Glutamatergic neuron (in vitro differentiated cells): ENCODE measurements at regions not wholly inside any gene's neighbourhood (a gene's known extent, or its start where the extent isn't known, plus 50 kb on each side); places are given as distances from the start of the nearest gene placed in this dataset.

ENCODE experiments used
- DNase-seq: peaks from one replicate; pipeline ENCODE4 v3.0.0; 2022
- H3K27ac Mint-ChIP-seq: one replicate; pipeline ENCODE4 v1.8.0; 2020; ENCODE audit warnings: mild to moderate bottlenecking, mixed read lengths, inconsistent platforms; ENCODE audit not compliant: unreplicated experiment
- H3K27me3 Mint-ChIP-seq: one replicate; pipeline ENCODE4 v1.8.0; 2020; ENCODE audit warnings: mild to moderate bottlenecking, moderate library complexity, mixed read lengths, inconsistent platforms; ENCODE audit not compliant: unreplicated experiment
- H3K36me3 Mint-ChIP-seq: one replicate; pipeline ENCODE4 v1.8.0; 2020; ENCODE audit warnings: mild to moderate bottlenecking, mixed read lengths, inconsistent platforms; ENCODE audit not compliant: unreplicated experiment
- H3K4me1 Mint-ChIP-seq: one replicate; pipeline ENCODE4 v1.8.0; 2020; ENCODE audit warnings: mild to moderate bottlenecking, low read depth, mixed read lengths, inconsistent platforms; ENCODE audit not compliant: unreplicated experiment
- H3K4me3 Mint-ChIP-seq: one replicate; pipeline ENCODE4 v1.8.0; 2020; ENCODE audit warnings: mild to moderate bottlenecking, mixed read lengths, inconsistent platforms; ENCODE audit not compliant: unreplicated experiment
- H3K9me3 Mint-ChIP-seq: one replicate; pipeline ENCODE4 v1.8.0; 2020; ENCODE audit warnings: mild to moderate bottlenecking, moderate library complexity, mixed read lengths, inconsistent platforms; ENCODE audit not compliant: unreplicated experiment
- CTCF ChIP-seq: fragments of 200-600 bp; sonication (generic); IDR thresholded peaks from one replicate; pipeline ENCODE4 v1.5.0; 2021; ENCODE audit not compliant: partially characterized antibody, unreplicated experiment

GRCh38 chr17:72488555-72489271 lies 367.9 kb downstream of the SOX9 start:
- H3K9me3 Mint-ChIP-seq: no peaks in the 10 kb centered on the region
- H3K4me1 Mint-ChIP-seq: no peaks in the 10 kb centered on the region
- peaks cover 9% of the 10 kb centered on the region for H3K36me3 Mint-ChIP-seq
- H3K27ac Mint-ChIP-seq: no peak overlapping the region
- no peak overlapping the region for H3K4me3 Mint-ChIP-seq
- TF ChIP-seq CTCF: no peak
- no peak for DNase-seq
- H3K27me3 Mint-ChIP-seq: peaks cover 2% of the 10 kb centered on the region

GRCh38 chr17:72489272-72489641 lies 368.4 kb downstream of the SOX9 start:
- Mint-ChIP-seq H3K36me3 (peaks cover 9% of the 10 kb centered on the region), H3K4me1 (no peaks in the 10 kb centered on the region), H3K4me3 (no peak overlapping the region), H3K9me3 (no peaks in the 10 kb centered on the region), H3K27me3 (peaks cover 2% of the 10 kb centered on the region), H3K27ac (no peak overlapping the region)
- DNase-seq: no peak
- TF ChIP-seq CTCF: no peak

GRCh38 chr17:72491102-72491501 lies 370.3 kb downstream of the SOX9 start:
- Mint-ChIP-seq H3K27ac (no peak overlapping the region), H3K27me3 (peaks cover 2% of the 10 kb centered on the region), H3K4me3 (no peak overlapping the region), H3K36me3 (peaks cover 9% of the 10 kb centered on the region), H3K4me1 (no peaks in the 10 kb centered on the region), H3K9me3 (no peaks in the 10 kb centered on the region)
- no peak for DNase-seq
- TF ChIP-seq CTCF: no peak

GRCh38 chr17:72492494-72492893 lies 371.7 kb downstream of the SOX9 start:
- no peaks in the 10 kb centered on the region for H3K4me1 Mint-ChIP-seq
- H3K9me3 Mint-ChIP-seq: no peaks in the 10 kb centered on the region
- no peak for TF ChIP-seq CTCF
- peaks cover 15% of the 10 kb centered on the region for H3K36me3 Mint-ChIP-seq
- H3K27ac Mint-ChIP-seq: no peak overlapping the region
- DNase-seq: no peak
- H3K4me3 Mint-ChIP-seq: no peak overlapping the region
- H3K27me3 Mint-ChIP-seq: peaks cover 2% of the 10 kb centered on the region

GRCh38 chr17:72492941-72493340 lies 372.1 kb downstream of the SOX9 start:
- no peak for TF ChIP-seq CTCF
- Mint-ChIP-seq H3K27me3 (peaks cover 2% of the 10 kb centered on the region), H3K36me3 (peaks cover 15% of the 10 kb centered on the region), H3K9me3 (no peaks in the 10 kb centered on the region), H3K4me1 (no peaks in the 10 kb centered on the region), H3K4me3 (no peak overlapping the region), H3K27ac (no peak overlapping the region)
- no peak for DNase-seq
